SK-MEL-5 (cell line): ENCODE measurements at regions not wholly inside any gene's neighbourhood (a gene's known extent, or its start where the extent isn't known, plus 50 kb on each side); places are given as distances from the start of the nearest gene placed in this dataset.
"Not testable (repeated sequence)": the region's sequence is repeated elsewhere in the genome, so short reads cannot be mapped to it uniquely, and the experiment has no call there.

ENCODE experiments used
- DNase-seq: peaks from one replicate; pipeline ENCODE4 v3.0.0-alpha.2; 2016; ENCODE audit warnings: low read depth, low spot score
- in situ Hi-C: cut with HindIII; loops from 2 replicates; pipeline ENCODE4 v1.10.0; 2016; ENCODE audit warnings: low sequenced_read_pairs, high pct_unique_total_duplicates, low pct_unique_long_range_greater_than_20kb

- in situ Hi-C loops = no loop called here
- DNase-seq = no peak
Measured at GRCh38 chr18:60319129-60319528, 53.4 kb downstream of the MC4R start.

GRCh38 chr18:60311676-60312360, 60.8 kb downstream of the MC4R start:
- in situ Hi-C loops = no loop called here
- DNase-seq = no peak

- DNase-seq = no peak
- in situ Hi-C loops = no loop called here
Measured at GRCh38 chr18:60295674-60296073, 76.9 kb downstream of the MC4R start.

DNA sequence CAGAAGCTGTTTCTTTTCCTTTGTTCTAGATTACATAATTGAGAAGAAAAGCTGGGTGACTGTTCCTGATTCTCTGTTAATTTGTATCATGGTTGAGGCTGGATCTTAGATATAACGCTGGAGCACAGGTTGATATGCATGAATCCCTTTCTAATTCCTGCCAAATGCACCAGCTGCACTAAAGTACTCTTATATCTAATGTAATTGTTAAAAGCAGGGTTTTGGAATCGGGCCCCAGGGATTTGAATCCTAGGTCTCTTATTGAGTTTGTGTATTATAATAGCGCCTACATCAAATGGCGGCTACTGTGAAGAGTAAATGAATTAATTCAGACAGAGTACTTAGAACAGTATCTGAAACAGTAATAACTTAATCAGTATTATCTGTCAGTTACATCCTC, 80.4 kb downstream of the MC4R start:
- in situ Hi-C loops = no loop called here
- DNase-seq = no peak

DNA sequence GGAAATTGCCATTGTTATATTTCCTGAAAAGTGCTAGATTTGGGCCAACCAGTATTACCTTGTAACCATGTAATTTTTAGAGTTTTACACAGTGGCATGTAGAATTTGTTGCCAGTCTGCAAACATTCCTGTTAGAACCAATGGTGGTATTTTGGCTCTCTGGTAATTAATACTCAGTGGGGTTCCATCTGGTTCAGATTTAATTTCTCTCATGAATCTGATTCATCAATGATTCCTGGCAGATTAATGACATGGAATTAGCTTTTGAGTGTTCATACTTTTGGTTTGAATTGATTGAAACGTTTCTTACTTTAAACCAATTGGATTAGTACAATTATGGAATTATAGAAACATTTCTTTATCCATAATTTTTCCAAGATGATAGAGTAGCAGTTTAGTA, 93.2 kb downstream of the MC4R start:
- no peak for DNase-seq
- in situ Hi-C loops = no loop called here

DNA sequence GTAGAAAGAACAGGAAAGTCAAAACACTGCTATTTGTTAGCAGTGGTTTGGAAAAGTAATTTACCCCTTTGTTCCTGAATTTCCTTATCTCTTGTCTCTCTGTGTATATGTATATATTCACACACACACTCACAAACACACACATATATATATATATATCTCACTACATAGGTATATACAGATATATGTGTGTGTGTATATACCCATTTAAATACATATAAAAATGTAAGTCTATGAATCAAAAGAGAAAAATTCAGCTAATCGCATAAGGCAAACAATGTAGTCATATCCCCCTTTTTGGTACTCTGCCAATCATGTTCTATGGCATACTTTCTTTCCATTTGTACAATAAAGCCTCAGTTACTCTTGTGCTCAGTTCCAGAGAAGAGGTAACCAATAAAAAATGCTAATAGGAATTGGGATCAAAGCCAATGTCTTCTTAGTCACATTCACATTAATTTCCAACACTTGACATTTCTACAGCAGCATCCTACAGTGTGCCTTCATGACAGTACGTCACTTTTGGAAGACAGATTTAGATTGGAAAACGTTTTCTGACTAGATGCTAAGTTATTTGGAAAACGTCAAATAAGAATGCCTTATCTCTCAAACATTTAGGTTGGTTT, 94.6 kb downstream of the MC4R start:
- no peak for DNase-seq
- in situ Hi-C loops = no loop called here

DNA sequence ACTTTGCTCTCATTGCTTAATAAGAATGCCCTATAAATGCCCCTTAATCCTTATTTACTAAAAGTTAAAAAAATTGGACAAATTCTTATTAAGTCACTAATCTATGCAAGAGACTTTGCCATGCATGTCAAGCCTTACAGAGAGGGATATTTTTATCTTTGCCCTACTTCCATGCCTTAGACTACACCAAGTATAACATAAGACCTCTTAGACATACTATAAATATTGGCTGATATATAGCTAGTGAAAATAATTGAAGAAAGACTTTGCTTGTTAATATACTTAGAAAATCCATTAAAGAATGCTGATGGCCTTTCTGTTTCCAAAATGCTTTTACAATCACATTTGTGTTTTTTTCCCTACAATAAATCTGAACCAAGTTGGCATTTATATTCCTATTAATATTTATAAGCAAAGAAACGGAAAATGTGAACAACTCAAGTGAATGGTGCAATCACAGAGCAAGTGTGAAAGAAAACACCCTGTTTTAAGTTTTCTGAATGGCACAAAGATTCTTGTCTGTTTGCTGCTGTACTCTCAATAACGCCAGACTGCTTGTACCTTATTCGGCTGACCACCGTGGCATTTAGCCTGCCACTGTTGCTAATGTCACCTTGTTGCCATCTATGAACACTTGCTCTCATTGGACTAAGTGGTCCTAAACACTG, 105.0 kb downstream of the MC4R start:
- no peak for DNase-seq
- in situ Hi-C loops = no loop called here

GRCh38 chr18:60266558-60266957, 106.0 kb downstream of the MC4R start:
- DNase-seq = no peak
- in situ Hi-C loops = no loop called here

- in situ Hi-C loops = no loop called here
- DNase-seq = no peak
Measured at GRCh38 chr18:60259052-60259681, 113.4 kb downstream of the MC4R start.

DNA sequence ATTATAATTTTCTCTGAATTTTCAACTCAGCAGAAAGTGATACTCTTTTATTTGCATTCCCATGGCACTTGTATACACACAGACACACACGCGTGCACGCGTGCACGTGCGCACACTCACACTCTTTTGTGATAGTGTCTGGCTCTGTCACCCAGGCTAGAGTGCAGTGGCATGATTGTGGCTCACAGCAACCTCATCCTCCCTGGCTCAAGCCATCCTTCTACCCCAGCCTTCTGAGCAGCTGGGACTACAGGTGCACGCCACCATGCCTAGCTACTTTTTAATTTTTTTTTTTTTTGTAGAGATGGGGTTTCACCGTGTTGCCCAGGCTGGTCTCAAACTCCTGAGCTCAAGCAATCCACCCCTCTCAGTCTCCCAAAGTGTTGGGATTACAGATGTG, 123.2 kb downstream of the MC4R start:
- DNase-seq = no peak
- in situ Hi-C loops = no loop called here

DNA sequence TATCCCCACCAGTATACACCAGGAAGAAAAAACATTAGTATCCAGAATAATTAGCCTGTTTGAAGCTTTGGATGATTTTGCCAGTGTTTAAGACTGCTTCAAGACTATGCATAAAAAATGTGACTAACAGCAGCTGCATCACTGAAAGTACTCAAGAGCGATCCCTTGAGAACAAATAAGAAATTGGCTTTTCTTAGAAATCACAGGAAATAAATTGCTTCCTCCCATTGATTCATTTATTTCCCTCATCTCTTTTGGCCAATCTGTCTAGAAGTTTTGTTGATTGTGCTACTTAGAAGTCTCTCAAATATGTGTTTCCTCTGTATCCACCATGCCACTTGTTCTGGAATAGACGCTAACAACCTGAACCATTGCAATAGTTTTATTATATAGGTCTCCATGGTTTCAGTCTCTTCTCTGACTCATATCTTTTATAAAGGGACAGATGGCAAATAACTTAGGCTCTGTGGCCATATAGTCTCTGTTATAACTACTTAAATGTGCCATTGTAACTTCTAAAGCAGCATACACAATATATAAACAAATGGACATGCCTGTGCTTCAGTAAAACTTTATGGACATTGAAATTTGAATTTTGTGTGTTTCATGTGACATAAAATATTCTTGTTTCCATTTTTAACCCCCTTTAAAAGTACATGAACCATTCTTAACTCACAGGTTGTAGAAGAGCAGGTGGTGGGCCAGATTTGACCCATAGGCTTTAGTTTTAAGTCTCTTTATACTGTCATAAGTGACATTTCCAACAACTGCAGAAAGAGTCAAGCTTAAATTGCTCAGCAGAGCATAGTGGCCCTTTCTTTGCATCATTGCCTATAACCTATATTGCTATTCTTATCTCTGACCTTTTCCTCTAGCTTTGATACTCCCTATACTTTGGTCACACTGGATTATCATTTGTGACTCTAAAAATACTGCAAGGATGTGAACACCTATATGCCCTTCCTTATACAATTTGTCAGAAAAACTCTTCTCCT, 123.9 kb downstream of the MC4R start:
- DNase-seq = no peak
- in situ Hi-C loops = no loop called here

- DNase-seq = no peak
- in situ Hi-C loops = no loop called here
Measured at GRCh38 chr18:60247103-60247502, 125.5 kb downstream of the MC4R start.

GRCh38 chr18:60246606-60247005, 126.0 kb downstream of the MC4R start:
- DNase-seq = no peak
- in situ Hi-C loops = no loop called here

DNA sequence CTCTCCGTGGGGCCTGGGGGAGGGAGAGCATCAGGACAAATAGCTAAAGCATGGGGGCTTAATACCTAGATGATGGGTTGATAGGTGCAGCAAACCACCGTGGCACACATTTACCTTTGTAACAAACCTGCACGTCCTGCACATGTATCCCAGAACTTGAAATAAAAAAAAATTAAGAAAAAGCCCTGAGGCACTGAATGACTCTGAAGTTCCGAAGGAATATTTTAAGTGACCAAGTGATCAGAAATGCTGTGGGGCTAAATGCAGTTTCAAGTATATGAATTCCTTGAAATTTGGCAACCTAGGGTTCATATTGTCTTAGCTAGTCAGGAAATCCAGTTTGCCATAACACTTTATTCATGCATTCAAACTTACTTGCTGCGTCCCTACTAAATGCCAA, 127.5 kb downstream of the MC4R start:
- in situ Hi-C loops = no loop called here
- DNase-seq = no peak

- DNase-seq, in situ Hi-C loops: not testable (repeated sequence)
Measured at GRCh38 chr18:60239024-60239710, 133.4 kb downstream of the MC4R start.

- in situ Hi-C loops = no loop called here
- no peak for DNase-seq
Measured at GRCh38 chr18:60235164-60235563, 137.4 kb downstream of the MC4R start.

DNA sequence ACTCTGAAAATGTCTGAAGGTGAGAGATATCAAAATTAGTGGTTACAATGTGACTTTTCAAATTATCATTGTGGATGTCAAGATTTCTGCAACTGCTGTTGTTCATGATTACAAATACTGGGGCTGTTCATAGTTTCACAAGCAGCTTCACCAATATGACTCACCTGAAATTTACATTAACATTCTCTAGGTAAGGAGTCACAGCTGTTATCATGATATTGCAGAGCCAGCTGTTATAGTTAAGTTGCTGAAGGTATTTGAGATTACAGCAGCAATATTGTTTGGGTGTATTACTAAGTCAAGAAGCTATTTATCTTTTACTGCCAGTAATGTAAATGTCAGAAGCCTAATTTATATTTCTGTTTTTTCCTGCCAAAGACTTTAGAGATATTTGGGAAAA, 140.0 kb downstream of the MC4R start:
- no peak for DNase-seq
- in situ Hi-C loops = no loop called here
